WTC11 (cell line): ENCODE measurements at regions not wholly inside any gene's neighbourhood (a gene's known extent, or its start where the extent isn't known, plus 50 kb on each side); places are given as distances from the start of the nearest gene placed in this dataset.

Experiments
- ATAC-seq: fragments of 200-7000 bp; cut with Tn5 transposase; 2 replicates; pipeline ENCODE4 v1.10.0; 2021; ENCODE audit warnings: mild to moderate bottlenecking, moderate library complexity
- CTCF ChIA-PET: fragments of 300-600 bp; sonication (Branson Sonifier 250); formaldehyde crosslinking; loops from one replicate; lab custom pipeline; 2021; ENCODE audit warnings: antibody characterized with exemption; lab: Charles Lee
- POLR2A ChIA-PET: fragments of 350-600 bp; sonication (Branson Sonifier 250); formaldehyde crosslinking; loops from one replicate; lab custom pipeline; 2021; ENCODE audit warnings: antibody characterized with exemption; lab: Charles Lee
- DNase-seq: peaks from one replicate; pipeline ENCODE4 v3.0.0; 2021; ENCODE audit warnings: low spot score
- H3K27ac Mint-ChIP-seq: 2 replicates; pipeline ENCODE4 v1.8.0; 2021; ENCODE audit warnings: mixed read lengths
- H3K27me3 Mint-ChIP-seq: 2 replicates; pipeline ENCODE4 v1.8.0; 2021; ENCODE audit warnings: low read depth, mild to moderate bottlenecking, moderate library complexity, mixed read lengths
- H3K36me3 Mint-ChIP-seq: 2 replicates; pipeline ENCODE4 v1.8.0; 2021; ENCODE audit warnings: mixed read lengths
- H3K4me1 Mint-ChIP-seq: 2 replicates; pipeline ENCODE4 v1.8.0; 2022; ENCODE audit warnings: mixed read lengths
- H3K4me3 Mint-ChIP-seq: 2 replicates; pipeline ENCODE4 v1.8.0; 2021; ENCODE audit warnings: mild to moderate bottlenecking, moderate library complexity, mixed read lengths
- H3K9me3 Mint-ChIP-seq: 2 replicates; pipeline ENCODE4 v1.8.0; 2021; ENCODE audit warnings: mixed read lengths
- ATF3 ChIP-seq: sonication (generic); formaldehyde crosslinking; conservative IDR thresholded peaks from 2 replicates; pipeline ENCODE4 v1.8.1; 2022; ENCODE audit warnings: mild to moderate bottlenecking, missing genetic modification reagents
- CDX4 ChIP-seq: fragments of 250-450 bp; sonication (Bioruptor Pico); IDR thresholded peaks from 2 replicates; pipeline ENCODE4 v1.9.0; 2021; ENCODE audit warnings: moderate library complexity, mild to moderate bottlenecking, inconsistent platforms, borderline replicate concordance
- CTCF ChIP-seq: fragments of 200-600 bp; IDR thresholded peaks from 2 replicates; pipeline ENCODE4 v1.8.0; 2022; ENCODE audit warnings: antibody characterized with exemption
- E2F1 ChIP-seq: sonication (generic); formaldehyde crosslinking; IDR thresholded peaks from 2 replicates; pipeline ENCODE4 v1.8.0; 2022; ENCODE audit warnings: mild to moderate bottlenecking, missing genetic modification reagents
- ELF4 ChIP-seq: sonication (generic); formaldehyde crosslinking; IDR thresholded peaks from 2 replicates; pipeline ENCODE4 v1.8.1; 2022; ENCODE audit warnings: low read depth, mild to moderate bottlenecking, moderate library complexity, missing genetic modification reagents
- FOXJ3 ChIP-seq: sonication (generic); formaldehyde crosslinking; IDR thresholded peaks from 2 replicates; pipeline ENCODE4 v1.9.0; 2021; ENCODE audit warnings: missing genetic modification reagents, mild to moderate bottlenecking, borderline replicate concordance
- GABPB1 ChIP-seq: sonication (generic); formaldehyde crosslinking; IDR thresholded peaks from 2 replicates; pipeline ENCODE4 v1.8.1; 2023; ENCODE audit warnings: mild to moderate bottlenecking, missing genetic modification reagents
- JAZF1 ChIP-seq: fragments of 250-450 bp; sonication (Bioruptor Pico); IDR thresholded peaks from 2 replicates; pipeline ENCODE4 v1.9.0; 2021; ENCODE audit warnings: moderate library complexity, mild to moderate bottlenecking, inconsistent platforms
- JUN ChIP-seq: sonication (generic); formaldehyde crosslinking; IDR thresholded peaks from 2 replicates; pipeline ENCODE4 v1.8.0; 2023; ENCODE audit warnings: mild to moderate bottlenecking, missing genetic modification reagents
- MXD4 ChIP-seq: fragments of 250-450 bp; sonication (Bioruptor Pico); IDR thresholded peaks from 2 replicates; pipeline ENCODE4 v1.8.0; 2021; ENCODE audit warnings: mild to moderate bottlenecking, moderate library complexity, borderline replicate concordance
- NFATC4 ChIP-seq: fragments of 250-450 bp; sonication (Bioruptor Pico); IDR thresholded peaks from 2 replicates; pipeline ENCODE4 v1.9.0; 2021; ENCODE audit warnings: mild to moderate bottlenecking
- NFE2L1 ChIP-seq: sonication (generic); formaldehyde crosslinking; IDR thresholded peaks from 2 replicates; pipeline ENCODE4 v1.8.1; 2023; ENCODE audit warnings: missing genetic modification reagents
- PRDM15 ChIP-seq: sonication (generic); formaldehyde crosslinking; IDR thresholded peaks from 2 replicates; pipeline ENCODE4 v1.8.0; 2022; ENCODE audit warnings: missing genetic modification reagents
- SP1 ChIP-seq: sonication (generic); formaldehyde crosslinking; conservative IDR thresholded peaks from 2 replicates; pipeline ENCODE4 v1.8.1; 2022; ENCODE audit warnings: missing genetic modification reagents
- STAT6 ChIP-seq: sonication (generic); formaldehyde crosslinking; conservative IDR thresholded peaks from 2 replicates; pipeline ENCODE4 v1.8.1; 2023; ENCODE audit warnings: mild to moderate bottlenecking, low read depth, missing genetic modification reagents, moderate library complexity
- TCF7 ChIP-seq: sonication (generic); formaldehyde crosslinking; IDR thresholded peaks from 2 replicates; pipeline ENCODE4 v1.8.0; 2022; ENCODE audit warnings: mild to moderate bottlenecking, low read depth, missing genetic modification reagents, moderate library complexity
- TEAD1 ChIP-seq: sonication (generic); formaldehyde crosslinking; IDR thresholded peaks from 2 replicates; pipeline ENCODE4 v1.8.0; 2022; ENCODE audit warnings: mild to moderate bottlenecking, missing genetic modification reagents
- TP53 ChIP-seq: sonication (generic); formaldehyde crosslinking; IDR thresholded peaks from 2 replicates; pipeline ENCODE4 v1.8.1; 2023; ENCODE audit warnings: mild to moderate bottlenecking, missing genetic modification reagents
- ZBTB43 ChIP-seq: sonication (generic); formaldehyde crosslinking; IDR thresholded peaks from 2 replicates; pipeline ENCODE4 v1.8.1; 2023; ENCODE audit warnings: mild to moderate bottlenecking, missing genetic modification reagents
- ZNF121 ChIP-seq: sonication (generic); formaldehyde crosslinking; IDR thresholded peaks from 2 replicates; pipeline ENCODE4 v1.8.0; 2023; ENCODE audit warnings: missing genetic modification reagents
- ZNF138 ChIP-seq: sonication (generic); formaldehyde crosslinking; conservative IDR thresholded peaks from 2 replicates; pipeline ENCODE4 v1.8.1; 2022; ENCODE audit warnings: mild to moderate bottlenecking, moderate library complexity, missing genetic modification reagents
- ZNF263 ChIP-seq: sonication (generic); formaldehyde crosslinking; IDR thresholded peaks from 2 replicates; pipeline ENCODE4 v1.8.1; 2022; ENCODE audit warnings: low read depth, mild to moderate bottlenecking, moderate library complexity, missing genetic modification reagents
- ZNF416 ChIP-seq: fragments of 250-450 bp; sonication (Bioruptor Pico); IDR thresholded peaks from 2 replicates; pipeline ENCODE4 v1.9.0; 2021; ENCODE audit warnings: mild to moderate bottlenecking, inconsistent platforms
- ZNF423 ChIP-seq: fragments of 250-450 bp; sonication (Bioruptor Pico); IDR thresholded peaks from 2 replicates; pipeline ENCODE4 v2.1.2; 2022; ENCODE audit warnings: mild to moderate bottlenecking, moderate library complexity

- CTCF ChIA-PET = no interaction called here
- H3K27me3 Mint-ChIP-seq = no peaks in the 10 kb centered on the region
- H3K4me3 Mint-ChIP-seq = no peak overlapping the region
- no peak overlapping the region for H3K27ac Mint-ChIP-seq
- H3K4me1 Mint-ChIP-seq = peaks cover 2% of the 10 kb centered on the region
- ATAC-seq = no peak
- peaks cover 4% of the 10 kb centered on the region; the same call in 1 of the 2 replicates for H3K36me3 Mint-ChIP-seq
- no peak for TF ChIP-seq ZNF416 (CRISPR knock-in tag)
- no peak for TF ChIP-seq ELF4 (CRISPR knock-in tag)
- TF ChIP-seq MXD4 = no peak
- TF ChIP-seq ZBTB43 (CRISPR knock-in tag) = no peak
- no peak for TF ChIP-seq E2F1 (CRISPR knock-in tag)
- TF ChIP-seq TEAD1 = no peak
- TF ChIP-seq CTCF = no peak
- no peak for TF ChIP-seq JUN (CRISPR knock-in tag)
- TF ChIP-seq ATF3 (CRISPR knock-in tag) = no peak
- no peak for TF ChIP-seq TCF7 (CRISPR knock-in tag)
- TF ChIP-seq ZNF138 (CRISPR knock-in tag) = no peak
- no peak for TF ChIP-seq TP53
- TF ChIP-seq ZNF121 = no peak
- no peak for TF ChIP-seq ZNF423 (CRISPR knock-in tag)
- no peak for TF ChIP-seq STAT6 (CRISPR knock-in tag)
- DNase-seq = no peak
- POLR2A ChIA-PET = no interaction called here
- peaks cover 10% of the 10 kb centered on the region for H3K9me3 Mint-ChIP-seq
Measured at GRCh38 chr1:215471463-215471862, 95.6 kb upstream of the KCTD3 start.

GRCh38 chr1:215472723-215473122, 94.4 kb upstream of the KCTD3 start:
- POLR2A ChIA-PET = no interaction called here
- no peak for DNase-seq
- no peak for ATAC-seq
- H3K4me1 Mint-ChIP-seq = no peaks in the 10 kb centered on the region
- peaks cover 10% of the 10 kb centered on the region for H3K36me3 Mint-ChIP-seq
- H3K4me3 Mint-ChIP-seq = no peak overlapping the region
- no peak for TF ChIP-seq NFATC4 (CRISPR knock-in tag)
- TF ChIP-seq JAZF1 (CRISPR knock-in tag) = no peak
- TF ChIP-seq GABPB1 (CRISPR knock-in tag) = no peak
- TF ChIP-seq, all 79 proteins: peak for 0
- no peaks in the 10 kb centered on the region for H3K27me3 Mint-ChIP-seq
- no peak overlapping the region for H3K27ac Mint-ChIP-seq
- CTCF ChIA-PET = no interaction called here
- peaks cover 22% of the 10 kb centered on the region for H3K9me3 Mint-ChIP-seq

- no peak; the same call in 1 of the 2 replicates for ATAC-seq
- POLR2A ChIA-PET = no interaction called here
- peaks cover 34% of the 10 kb centered on the region for H3K9me3 Mint-ChIP-seq
- no peak overlapping the region for H3K4me3 Mint-ChIP-seq
- no peaks in the 10 kb centered on the region for H3K4me1 Mint-ChIP-seq
- no peak for DNase-seq
- CTCF ChIA-PET = no interaction called here
- H3K27ac Mint-ChIP-seq = no peak overlapping the region
- no peaks in the 10 kb centered on the region for H3K27me3 Mint-ChIP-seq
- peaks cover 19% of the 10 kb centered on the region for H3K36me3 Mint-ChIP-seq
- TF ChIP-seq CDX4 (CRISPR knock-in tag) (no peak), ZNF138 (CRISPR knock-in tag) (no peak), SP1 (no peak), ZNF263 (no peak), ZNF121 (no peak), FOXJ3 (CRISPR knock-in tag) (no peak), NFE2L1 (CRISPR knock-in tag) (no peak), PRDM15 (CRISPR knock-in tag) (no peak)
Measured at GRCh38 chr1:215473943-215474342, 93.2 kb upstream of the KCTD3 start.
